ENCODE measurements at regions not wholly inside any gene's neighbourhood (a gene's known extent, or its start where the extent isn't known, plus 50 kb on each side); places are given as distances from the start of the nearest gene placed in this dataset.

GRCh38 chr9:30915451-30915850, 1469.0 kb upstream of the ACO1 start:
- H3K4me1 Mint-ChIP-seq (ENCODE audit: low read depth, unreplicated experiment) = no peaks in the 10 kb centered on the region
- Histone ChIP-seq H3K27me3 (replicated peaks; ENCODE audit: control insufficient read depth, insufficient read depth, low read length) (no peaks in the 10 kb centered on the region), H3K4me3 (ENCODE audit: low read depth, low read length) (no peak overlapping the region), H3K9me3 (no peaks in the 10 kb centered on the region), H3K36me3 (ENCODE audit: control insufficient read depth, insufficient read depth, low read length) (no peaks in the 10 kb centered on the region), H3K4me1 (no peaks in the 10 kb centered on the region)
- H3K4me3 Mint-ChIP-seq (ENCODE audit: unreplicated experiment) = no peak overlapping the region
- BruUV-seq (replicated peaks) = no TSS peak
- no peaks in the 10 kb centered on the region for H3K9me3 Mint-ChIP-seq (ENCODE audit: unreplicated experiment)
- H3K27me3 Mint-ChIP-seq (ENCODE audit: insufficient read depth, unreplicated experiment) = peaks cover 3% of the 10 kb centered on the region
- intact Hi-C loops (cut with micrococcal nuclease; ENCODE audit: unreplicated experiment) = no loop called here
- DNase-seq = no peak
- no peak overlapping the region for H3K27ac Mint-ChIP-seq (ENCODE audit: unreplicated experiment)
- no peaks in the 10 kb centered on the region for H3K36me3 Mint-ChIP-seq (ENCODE audit: insufficient read depth, unreplicated experiment)
- ChIA-PET POLR2A (no interaction called here), CTCF (no interaction called here)
- TF ChIP-seq, protein P1, sequence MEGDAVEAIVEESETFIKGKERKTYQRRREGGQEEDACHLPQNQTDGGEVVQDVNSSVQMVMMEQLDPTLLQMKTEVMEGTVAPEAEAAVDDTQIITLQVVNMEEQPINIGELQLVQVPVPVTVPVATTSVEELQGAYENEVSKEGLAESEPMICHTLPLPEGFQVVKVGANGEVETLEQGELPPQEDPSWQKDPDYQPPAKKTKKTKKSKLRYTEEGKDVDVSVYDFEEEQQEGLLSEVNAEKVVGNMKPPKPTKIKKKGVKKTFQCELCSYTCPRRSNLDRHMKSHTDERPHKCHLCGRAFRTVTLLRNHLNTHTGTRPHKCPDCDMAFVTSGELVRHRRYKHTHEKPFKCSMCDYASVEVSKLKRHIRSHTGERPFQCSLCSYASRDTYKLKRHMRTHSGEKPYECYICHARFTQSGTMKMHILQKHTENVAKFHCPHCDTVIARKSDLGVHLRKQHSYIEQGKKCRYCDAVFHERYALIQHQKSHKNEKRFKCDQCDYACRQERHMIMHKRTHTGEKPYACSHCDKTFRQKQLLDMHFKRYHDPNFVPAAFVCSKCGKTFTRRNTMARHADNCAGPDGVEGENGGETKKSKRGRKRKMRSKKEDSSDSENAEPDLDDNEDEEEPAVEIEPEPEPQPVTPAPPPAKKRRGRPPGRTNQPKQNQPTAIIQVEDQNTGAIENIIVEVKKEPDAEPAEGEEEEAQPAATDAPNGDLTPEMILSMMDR (IDR thresholded peaks at IDR 0.05; ENCODE audit: insufficient read depth in 1 of 2, low read depth in 1 of 2, low read length in 1 of 2, severe bottlenecking in 1 of 2, unreplicated experiment in 1 of 2) = no peak

- H3K27ac Mint-ChIP-seq (ENCODE audit: unreplicated experiment) = no peak overlapping the region
- no peaks in the 10 kb centered on the region for H3K27me3 ChIP-seq (replicated peaks; ENCODE audit: control insufficient read depth, insufficient read depth, low read length)
- BruUV-seq (replicated peaks) = no TSS peak
- intact Hi-C loops (cut with micrococcal nuclease; ENCODE audit: unreplicated experiment) = no loop called here
- H3K36me3 ChIP-seq (ENCODE audit: control insufficient read depth, insufficient read depth, low read length) = no peaks in the 10 kb centered on the region
- no peaks in the 10 kb centered on the region for H3K4me1 ChIP-seq
- H3K9me3 ChIP-seq = no peaks in the 10 kb centered on the region
- no peak for DNase-seq
- ChIA-PET CTCF (no interaction called here), POLR2A (no interaction called here)
- TF ChIP-seq, protein P1 (IDR thresholded peaks at IDR 0.05; ENCODE audit: insufficient read depth in 1 of 2, low read depth in 1 of 2, low read length in 1 of 2, severe bottlenecking in 1 of 2, unreplicated experiment in 1 of 2) = no peak
- H3K4me3 ChIP-seq (ENCODE audit: low read depth, low read length) = no peak overlapping the region
- no peak overlapping the region for H3K4me3 Mint-ChIP-seq (ENCODE audit: unreplicated experiment)
- H3K4me1 Mint-ChIP-seq (ENCODE audit: low read depth, unreplicated experiment) = no peaks in the 10 kb centered on the region
- no peaks in the 10 kb centered on the region for H3K36me3 Mint-ChIP-seq (ENCODE audit: insufficient read depth, unreplicated experiment)
- H3K27me3 Mint-ChIP-seq (ENCODE audit: insufficient read depth, unreplicated experiment) = no peaks in the 10 kb centered on the region
- no peaks in the 10 kb centered on the region for H3K9me3 Mint-ChIP-seq (ENCODE audit: unreplicated experiment)
Measured at GRCh38 chr9:30925126-30925525, 1459.3 kb upstream of the ACO1 start.

DNA sequence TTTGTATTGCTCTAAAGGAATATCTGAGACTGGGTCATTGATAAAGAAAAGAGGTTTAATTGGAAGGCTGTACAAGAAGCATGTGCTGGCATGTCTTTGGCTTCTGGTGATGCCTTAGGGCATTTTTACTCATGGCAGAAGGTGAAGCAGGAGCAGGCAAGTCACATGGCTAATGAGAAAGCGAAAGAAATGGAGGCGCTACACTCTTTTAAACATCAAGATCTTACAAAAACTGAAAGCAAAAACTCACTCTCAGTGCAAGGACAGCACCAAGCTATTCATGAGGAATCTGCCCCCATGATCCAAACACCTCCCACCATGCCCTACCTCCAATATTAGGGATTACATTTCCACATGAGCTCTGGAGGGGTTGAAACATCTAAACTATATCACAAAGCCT, 1458.8 kb upstream of the ACO1 start:
- H3K4me1 ChIP-seq = no peaks in the 10 kb centered on the region
- Mint-ChIP-seq H3K4me1 (ENCODE audit: low read depth, unreplicated experiment) (no peaks in the 10 kb centered on the region), H3K27ac (ENCODE audit: unreplicated experiment) (no peak overlapping the region), H3K9me3 (ENCODE audit: unreplicated experiment) (no peaks in the 10 kb centered on the region), H3K36me3 (ENCODE audit: insufficient read depth, unreplicated experiment) (no peaks in the 10 kb centered on the region), H3K4me3 (ENCODE audit: unreplicated experiment) (no peak overlapping the region), H3K27me3 (ENCODE audit: insufficient read depth, unreplicated experiment) (no peaks in the 10 kb centered on the region)
- CTCF ChIA-PET = no interaction called here
- no peak overlapping the region for H3K4me3 ChIP-seq (ENCODE audit: low read depth, low read length)
- POLR2A ChIA-PET = no interaction called here
- no TSS peak for BruUV-seq (replicated peaks)
- H3K27me3 ChIP-seq (replicated peaks; ENCODE audit: control insufficient read depth, insufficient read depth, low read length) = no peaks in the 10 kb centered on the region
- intact Hi-C loops (cut with micrococcal nuclease; ENCODE audit: unreplicated experiment) = no loop called here
- H3K9me3 ChIP-seq = no peaks in the 10 kb centered on the region
- H3K36me3 ChIP-seq (ENCODE audit: control insufficient read depth, insufficient read depth, low read length) = no peaks in the 10 kb centered on the region
- DNase-seq = no peak
- TF ChIP-seq, protein P1 (IDR thresholded peaks at IDR 0.05; ENCODE audit: insufficient read depth in 1 of 2, low read depth in 1 of 2, low read length in 1 of 2, severe bottlenecking in 1 of 2, unreplicated experiment in 1 of 2) = no peak
